GM20000 (cell line): ENCODE measurements at regions not wholly inside any gene's neighbourhood (a gene's known extent, or its start where the extent isn't known, plus 50 kb on each side); places are given as distances from the start of the nearest gene placed in this dataset.

Source experiments
- DNase-seq: peaks from one replicate; pipeline ENCODE4 v3.0.0; 2012; ENCODE audit warnings: low spot score
- CTCF ChIP-seq: IDR thresholded peaks from 2 replicates; pipeline ENCODE4 v1.5.1; 2012; ENCODE audit warnings: mild to moderate bottlenecking, control low read depth; ENCODE audit errors: extremely low read depth, missing control alignments

- DNase-seq, result no peak
- no peak for TF ChIP-seq CTCF
These were observed 2373.1 kb upstream of the RAG2 start for GRCh38 chr11:38971141-38971540.

- no peak for TF ChIP-seq CTCF
- no peak for DNase-seq
These were observed 2370.9 kb upstream of the RAG2 start for GRCh38 chr11:38968951-38969350.

GRCh38 chr11:38952698-38953097, 2354.7 kb upstream of the RAG2 start:
- TF ChIP-seq CTCF, result no peak
- DNase-seq, result no peak

GRCh38 chr11:38950867-38951266, 2352.8 kb upstream of the RAG2 start:
- DNase-seq, result no peak
- no peak for TF ChIP-seq CTCF

- DNase-seq, result no peak
- no peak for TF ChIP-seq CTCF
These were observed 2350.4 kb upstream of the RAG2 start for GRCh38 chr11:38948392-38948791.

- TF ChIP-seq CTCF, result no peak
- DNase-seq, result no peak
These were observed 2339.7 kb upstream of the RAG2 start for GRCh38 chr11:38937709-38938108.

GRCh38 chr11:38935941-38936340, 2337.9 kb upstream of the RAG2 start:
- TF ChIP-seq CTCF, result no peak
- DNase-seq, result no peak

GRCh38 chr11:38927993-38928392, 2330.0 kb upstream of the RAG2 start:
- no peak for DNase-seq
- TF ChIP-seq CTCF, result no peak
